ENCODE measurements at regions not wholly inside any gene's neighbourhood (a gene's known extent, or its start where the extent isn't known, plus 50 kb on each side); places are given as distances from the start of the nearest gene placed in this dataset.
"Not testable (repeated sequence)": the region's sequence is repeated elsewhere in the genome, so short reads cannot be mapped to it uniquely, and the experiment has no call there.

GRCh38 chr13:88717946-88718345 is 1046.8 kb downstream of the SLITRK5 start:
- H3K27me3 ChIP-seq (ENCODE audit: low read depth), result no peaks in the 10 kb centered on the region
- H3K36me3 ChIP-seq, result no peaks in the 10 kb centered on the region
- intact Hi-C loops (cut with micrococcal nuclease), result no loop called here
- no peak overlapping the region for H3K27ac ChIP-seq (replicated peaks)
- DNase-seq, result no peak
- H3K4me1 ChIP-seq, result no peaks in the 10 kb centered on the region
- peaks cover 6% of the 10 kb centered on the region for H3K9me3 ChIP-seq (replicated peaks)
- TF ChIP-seq CTCF (IDR thresholded peaks at IDR 0.05; ENCODE audit: borderline replicate concordance), result no peak
- no peak overlapping the region for H3K4me3 ChIP-seq

- Histone ChIP-seq H3K9me3 (replicated peaks) (peaks cover 10% of the 10 kb centered on the region), H3K27ac (replicated peaks) (no peak overlapping the region), H3K36me3 (no peaks in the 10 kb centered on the region), H3K27me3 (ENCODE audit: low read depth) (no peaks in the 10 kb centered on the region), H3K4me3 (no peak overlapping the region), H3K4me1 (no peaks in the 10 kb centered on the region)
- no peak for TF ChIP-seq CTCF (IDR thresholded peaks at IDR 0.05; ENCODE audit: borderline replicate concordance)
- intact Hi-C loops (cut with micrococcal nuclease), result no loop called here
- no peak for DNase-seq
Measured at GRCh38 chr13:88718781-88719180, 1047.6 kb downstream of the SLITRK5 start.

GRCh38 chr13:88726075-88726474 is 1054.9 kb downstream of the SLITRK5 start:
- DNase-seq, result no peak
- intact Hi-C loops (cut with micrococcal nuclease), result no loop called here
- Histone ChIP-seq H3K4me1 (no peaks in the 10 kb centered on the region), H3K4me3 (no peak overlapping the region), H3K36me3 (no peaks in the 10 kb centered on the region), H3K9me3 (replicated peaks) (peaks cover 4% of the 10 kb centered on the region), H3K27me3 (ENCODE audit: low read depth) (no peaks in the 10 kb centered on the region), H3K27ac (replicated peaks) (no peak overlapping the region)
- no peak for TF ChIP-seq CTCF (IDR thresholded peaks at IDR 0.05; ENCODE audit: borderline replicate concordance)

GRCh38 chr13:88727236-88727635 is 1056.1 kb downstream of the SLITRK5 start:
- H3K4me1 ChIP-seq; H3K36me3 ChIP-seq; intact Hi-C loops (cut with micrococcal nuclease); H3K27me3 ChIP-seq (ENCODE audit: low read depth); DNase-seq; H3K27ac ChIP-seq (replicated peaks); H3K4me3 ChIP-seq; H3K9me3 ChIP-seq (replicated peaks): not testable (repeated sequence)

- Histone ChIP-seq H3K9me3 (replicated peaks) (no peaks in the 10 kb centered on the region), H3K27ac (replicated peaks) (no peak overlapping the region), H3K36me3 (no peaks in the 10 kb centered on the region), H3K27me3 (ENCODE audit: low read depth) (no peaks in the 10 kb centered on the region), H3K4me3 (no peak overlapping the region), H3K4me1 (no peaks in the 10 kb centered on the region)
- DNase-seq, result no peak
- intact Hi-C loops (cut with micrococcal nuclease), result no loop called here
- no peak for TF ChIP-seq CTCF (IDR thresholded peaks at IDR 0.05; ENCODE audit: borderline replicate concordance)
Measured at GRCh38 chr13:88729605-88730004, 1058.4 kb downstream of the SLITRK5 start.

GRCh38 chr13:88736026-88736425 is 1064.9 kb downstream of the SLITRK5 start:
- TF ChIP-seq CTCF (IDR thresholded peaks at IDR 0.05; ENCODE audit: borderline replicate concordance), result no peak
- intact Hi-C loops (cut with micrococcal nuclease), result no loop called here
- H3K36me3 ChIP-seq, result no peaks in the 10 kb centered on the region
- no peaks in the 10 kb centered on the region for H3K9me3 ChIP-seq (replicated peaks)
- H3K4me3 ChIP-seq, result no peak overlapping the region
- H3K27ac ChIP-seq (replicated peaks), result no peak overlapping the region
- no peaks in the 10 kb centered on the region for H3K27me3 ChIP-seq (ENCODE audit: low read depth)
- DNase-seq, result no peak
- H3K4me1 ChIP-seq, result no peaks in the 10 kb centered on the region

Measured in left ventricle myocardium inferior (tissue), 1 donor.